GM12878 (cell line): ENCODE measurements at regions not wholly inside any gene's neighbourhood (a gene's known extent, or its start where the extent isn't known, plus 50 kb on each side); places are given as distances from the start of the nearest gene placed in this dataset.

Source experiments
- ATAC-seq: fragments of 200-7000 bp; cut with Tn5 transposase; 3 replicates; pipeline ENCODE4 v1.9.1; 2020; ENCODE audit warnings: mild to moderate bottlenecking, moderate library complexity
- BruUV-seq: library from RNA; stranded (reverse); fragments of 400-500 nt; replicated peaks from 2 replicates; lab custom pipeline; 2021; lab: Mats Ljungman, UMichigan
- CTCF ChIA-PET: fragments of 300-600 bp; sonication (Branson Sonifier 250); formaldehyde crosslinking; extraction: SDS; loops from one replicate; lab custom pipeline; 2021; ENCODE audit warnings: inconsistent platforms; lab: Yijun Ruan, JAX
- POLR2A ChIA-PET: fragments of 350-600 bp; formaldehyde crosslinking; extraction: SDS; loops from one replicate; lab custom pipeline; 2021; ENCODE audit warnings: inconsistent platforms; lab: Charles Lee
- RAD21 ChIA-PET: fragments of 300-600 bp; sonication (Branson Sonifier 250); formaldehyde crosslinking; loops from one replicate; lab custom pipeline; 2023; ENCODE audit warnings: antibody characterized with exemption; ENCODE audit not compliant: unreplicated experiment; lab: Charles Lee
- SMC1A ChIA-PET: fragments of 300-600 bp; sonication (Branson Sonifier 250); formaldehyde crosslinking; loops from one replicate; lab custom pipeline; 2023; ENCODE audit not compliant: unreplicated experiment, uncharacterized antibody; lab: Charles Lee
- DNase-seq: peaks from one replicate; pipeline ENCODE4 v3.0.0-alpha.2; 2011; ENCODE audit warnings: low read depth, low spot score
- FAIRE-seq: peaks from 3 replicates; lab custom pipeline; 2011; peaks lifted over from hg19 to GRCh38; lab: Jason Lieb, UNC
- H2AFZ ChIP-seq: 2 replicates; pipeline ENCODE4 v1.6.0; 2011; ENCODE audit warnings: low read depth, low read length, control low read depth; ENCODE audit not compliant: control insufficient read depth
- H3K27ac ChIP-seq: 2 replicates; pipeline ENCODE4 v1.5.1; 2011; ENCODE audit warnings: control low read depth; ENCODE audit not compliant: control insufficient read depth, insufficient read depth
- H3K27me3 ChIP-seq, 2 experiments: replicated peaks in 1 of 2; 2 replicates each; pipeline versions ENCODE4 v1.6.0 to v1.6.1; 2011; ENCODE audit warnings: low read length in 1 of 2; ENCODE audit not compliant: control insufficient read depth in 2 of 2, insufficient read depth in 2 of 2
- H3K36me3 ChIP-seq, 2 experiments: 2 replicates each; pipeline ENCODE4 v1.5.1; 2011; ENCODE audit warnings: low read length in 1 of 2; ENCODE audit not compliant: control insufficient read depth in 2 of 2, insufficient read depth in 2 of 2
- H3K4me1 ChIP-seq: 2 replicates; pipeline ENCODE4 v1.6.1; 2011; ENCODE audit warnings: mild to moderate bottlenecking, low read length, moderate library complexity, mixed read lengths; ENCODE audit not compliant: control insufficient read depth, insufficient read depth
- H3K4me2 ChIP-seq: 2 replicates; pipeline ENCODE4 v1.6.0; 2011; ENCODE audit warnings: control low read depth; ENCODE audit not compliant: control insufficient read depth, insufficient read depth
- H3K4me3 ChIP-seq: fragments of 200-600 bp; sonication (generic); 2 replicates; pipeline ENCODE4 v1.5.1; 2016
- H3K79me2 ChIP-seq: 2 replicates; pipeline ENCODE4 v1.6.0; 2011; ENCODE audit warnings: low read length; ENCODE audit not compliant: control insufficient read depth, insufficient read depth
- H3K9ac ChIP-seq: 2 replicates; pipeline ENCODE4 v1.8.0; 2011; ENCODE audit warnings: low read length, control low read depth, mixed read lengths; ENCODE audit not compliant: control insufficient read depth, insufficient read depth
- H3K9me3 ChIP-seq: replicated peaks from 3 replicates; pipeline ENCODE4 v1.5.1; 2011; ENCODE audit warnings: mild to moderate bottlenecking, low read length; ENCODE audit not compliant: control insufficient read depth, insufficient read depth
- H4K20me1 ChIP-seq: 2 replicates; pipeline ENCODE4 v1.6.0; 2011; ENCODE audit not compliant: control insufficient read depth, insufficient read depth
- CHD4 ChIP-seq: fragments of 200-600 bp; sonication (generic); IDR thresholded peaks from 2 replicates; pipeline ENCODE4 v1.6.1; 2016; ENCODE audit warnings: mild to moderate bottlenecking
- EP300 ChIP-seq, 2 experiments: fragments of 150-350 bp in 1 of 2; IDR thresholded peaks; 2 replicates each; pipeline ENCODE4 v1.6.1; 2011 to 2012; ENCODE audit warnings: low read depth in 2 of 2, low read length in 2 of 2, borderline replicate concordance in 1 of 2, improper control_type of control experiment in 1 of 2, inconsistent platforms in 1 of 2; ENCODE audit not compliant: control insufficient read depth in 1 of 2
- KLF5 ChIP-seq: fragments of 450-650 bp; IDR thresholded peaks from 2 replicates; pipeline ENCODE4 v1.6.1; 2014; ENCODE audit warnings: mild to moderate bottlenecking; ENCODE audit not compliant: partially characterized antibody
- NBN ChIP-seq: fragments of 450-650 bp; IDR thresholded peaks from 2 replicates; pipeline ENCODE4 v1.6.1; 2016
- PML ChIP-seq: IDR thresholded peaks from 2 replicates; pipeline ENCODE4 v1.6.1; 2012; ENCODE audit warnings: low read length, inconsistent platforms
- POLR2AphosphoS5 ChIP-seq: IDR thresholded peaks from 2 replicates; pipeline ENCODE4 v1.6.1; 2011; ENCODE audit warnings: mild to moderate bottlenecking, low read length, inconsistent platforms
- RFX5 ChIP-seq: IDR thresholded peaks from 2 replicates; pipeline ENCODE4 v1.6.1; 2011; ENCODE audit warnings: low read depth, low read length, improper control_type of control experiment
- SIX5 ChIP-seq: IDR thresholded peaks from 2 replicates; pipeline ENCODE4 v1.6.1; 2011; ENCODE audit warnings: mild to moderate bottlenecking, low read depth, low read length, moderate library complexity; ENCODE audit not compliant: severe bottlenecking
- SMC3 ChIP-seq: IDR thresholded peaks from 2 replicates; pipeline ENCODE4 v1.6.1; 2011; ENCODE audit warnings: low read length, improper control_type of control experiment, borderline replicate concordance
- SUZ12 ChIP-seq: fragments of 200-600 bp; sonication (generic); IDR thresholded peaks from one replicate; pipeline ENCODE4 v1.6.1; 2018; ENCODE audit warnings: antibody characterized with exemption, mild to moderate bottlenecking; ENCODE audit not compliant: unreplicated experiment
- WGBS: methylation state at CpG from one replicate; pipeline ENCODE4 v1.1.6; 2016; ENCODE audit warnings: low lambda C conversion rate; ENCODE audit not compliant: insufficient replicate concordance, insufficient coverage; ENCODE audit errors: missing lambda C conversion rate; 5-methylcytosine and 5-hydroxymethylcytosine counted together
- in situ Hi-C: fragments of 300-500 bp; cut with MboI; formaldehyde crosslinking; loops from 9 replicates; pipeline ENCODE4 v1.14.3; 2018; ENCODE audit warnings: mixed read lengths
- intact Hi-C: fragments of 100-400 bp; cut with micrococcal nuclease; formaldehyde crosslinking; loops from one replicate; pipeline ENCODE4 v1.14.2; 2022; ENCODE audit not compliant: unreplicated experiment
- TF ChIP-seq, protein P1 (sequence below): fragments of 450-650 bp; IDR thresholded peaks from 2 replicates; pipeline ENCODE4 v1.6.1; 2017; ENCODE audit warnings: mild to moderate bottlenecking, low read depth, inconsistent platforms; ENCODE audit not compliant: poor library complexity, severe bottlenecking
- TF ChIP-seq, protein P2 (sequence below): fragments of 450-650 bp; IDR thresholded peaks from 2 replicates; pipeline ENCODE4 v1.6.1; 2016; ENCODE audit warnings: mild to moderate bottlenecking, moderate library complexity, borderline replicate concordance

DNA sequence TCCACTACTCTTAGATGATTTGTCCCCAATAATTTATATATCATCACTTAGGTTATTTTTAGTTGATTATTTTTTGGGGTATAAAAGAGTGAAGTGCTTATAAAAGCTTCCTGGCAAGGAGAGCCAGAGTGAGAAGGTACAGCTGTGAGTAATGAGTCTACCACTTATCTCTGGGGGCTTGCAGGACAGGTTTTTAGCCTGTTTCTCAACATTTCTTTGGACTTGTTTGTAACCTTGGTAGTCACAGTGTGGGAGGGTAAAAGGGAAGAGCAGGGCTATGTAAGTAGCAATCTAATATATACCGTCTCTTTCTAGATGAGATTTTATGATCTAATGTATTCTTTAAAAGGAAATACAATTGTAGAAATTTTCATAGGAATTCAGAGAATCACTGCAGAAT, 321.3 kb upstream of the GOLIM4 start:
- no peak for ATAC-seq
- Histone ChIP-seq H3K27me3 (no peaks in the 10 kb centered on the region), H3K27ac (no peak overlapping the region), H3K4me1 (no peaks in the 10 kb centered on the region; the same call in 1 of the 2 replicates), H3K4me2 (no peak overlapping the region), H3K9ac (no peak overlapping the region), H3K79me2 (no peaks in the 10 kb centered on the region), H2AFZ (no peak overlapping the region), H3K9me3 (no peaks in the 10 kb centered on the region), H3K36me3 (no peaks in the 10 kb centered on the region), H4K20me1 (no peaks in the 10 kb centered on the region), H3K4me3 (no peak overlapping the region)
- intact Hi-C loops: no loop called here
- DNase-seq: no peak
- in situ Hi-C loops: no loop called here
- no TSS peak for BruUV-seq
- RAD21 ChIA-PET: no interaction called here
- SMC1A ChIA-PET: no interaction called here
- POLR2A ChIA-PET: no interaction called here
- no peak for FAIRE-seq
- TF ChIP-seq SMC3: no peak
- TF ChIP-seq EP300 (IDR thresholded peaks at IDR 0.05; ENCODE audit: borderline replicate concordance in 1 of 2, control insufficient read depth in 1 of 2, low read depth in 2 of 2, low read length in 2 of 2): no peak
- no peak for TF ChIP-seq SIX5
- no peak for TF ChIP-seq NBN
- TF ChIP-seq PML: no peak
- TF ChIP-seq CHD4: no peak
- no peak for TF ChIP-seq POLR2AphosphoS5
- CTCF ChIA-PET: no interaction called here
- 56% methylated on average over 1 of the region's 1 CpG for WGBS

DNA sequence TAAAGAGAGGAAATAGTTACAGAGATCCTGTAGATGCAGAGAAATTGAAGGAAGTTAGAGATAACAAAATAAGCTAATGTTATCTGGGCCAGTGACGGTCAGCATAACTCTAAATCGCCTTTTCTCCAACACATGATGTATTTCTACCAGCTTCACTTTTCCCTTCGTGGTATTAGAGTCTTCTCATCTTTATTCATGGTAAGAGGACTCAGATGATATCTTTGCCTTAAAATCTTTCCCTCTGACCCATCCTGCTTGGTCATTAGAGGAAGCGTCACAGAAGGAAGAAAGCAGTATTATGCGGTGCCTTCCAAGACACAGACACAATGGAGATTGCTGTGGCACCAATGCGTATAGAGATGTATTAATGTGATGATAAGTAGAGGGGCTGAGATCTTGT, 320.7 kb upstream of the GOLIM4 start:
- in situ Hi-C loops: no loop called here
- WGBS: 67% methylated on average over 6 of the region's 6 CpGs
- RAD21 ChIA-PET: no interaction called here
- TF ChIP-seq SUZ12 (no peak), RFX5 (no peak), KLF5 (no peak)
- TF ChIP-seq, protein P1, sequence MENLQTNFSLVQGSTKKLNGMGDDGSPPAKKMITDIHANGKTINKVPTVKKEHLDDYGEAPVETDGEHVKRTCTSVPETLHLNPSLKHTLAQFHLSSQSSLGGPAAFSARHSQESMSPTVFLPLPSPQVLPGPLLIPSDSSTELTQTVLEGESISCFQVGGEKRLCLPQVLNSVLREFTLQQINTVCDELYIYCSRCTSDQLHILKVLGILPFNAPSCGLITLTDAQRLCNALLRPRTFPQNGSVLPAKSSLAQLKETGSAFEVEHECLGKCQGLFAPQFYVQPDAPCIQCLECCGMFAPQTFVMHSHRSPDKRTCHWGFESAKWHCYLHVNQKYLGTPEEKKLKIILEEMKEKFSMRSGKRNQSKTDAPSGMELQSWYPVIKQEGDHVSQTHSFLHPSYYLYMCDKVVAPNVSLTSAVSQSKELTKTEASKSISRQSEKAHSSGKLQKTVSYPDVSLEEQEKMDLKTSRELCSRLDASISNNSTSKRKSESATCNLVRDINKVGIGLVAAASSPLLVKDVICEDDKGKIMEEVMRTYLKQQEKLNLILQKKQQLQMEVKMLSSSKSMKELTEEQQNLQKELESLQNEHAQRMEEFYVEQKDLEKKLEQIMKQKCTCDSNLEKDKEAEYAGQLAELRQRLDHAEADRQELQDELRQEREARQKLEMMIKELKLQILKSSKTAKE: no peak
- TF ChIP-seq, protein P2, sequence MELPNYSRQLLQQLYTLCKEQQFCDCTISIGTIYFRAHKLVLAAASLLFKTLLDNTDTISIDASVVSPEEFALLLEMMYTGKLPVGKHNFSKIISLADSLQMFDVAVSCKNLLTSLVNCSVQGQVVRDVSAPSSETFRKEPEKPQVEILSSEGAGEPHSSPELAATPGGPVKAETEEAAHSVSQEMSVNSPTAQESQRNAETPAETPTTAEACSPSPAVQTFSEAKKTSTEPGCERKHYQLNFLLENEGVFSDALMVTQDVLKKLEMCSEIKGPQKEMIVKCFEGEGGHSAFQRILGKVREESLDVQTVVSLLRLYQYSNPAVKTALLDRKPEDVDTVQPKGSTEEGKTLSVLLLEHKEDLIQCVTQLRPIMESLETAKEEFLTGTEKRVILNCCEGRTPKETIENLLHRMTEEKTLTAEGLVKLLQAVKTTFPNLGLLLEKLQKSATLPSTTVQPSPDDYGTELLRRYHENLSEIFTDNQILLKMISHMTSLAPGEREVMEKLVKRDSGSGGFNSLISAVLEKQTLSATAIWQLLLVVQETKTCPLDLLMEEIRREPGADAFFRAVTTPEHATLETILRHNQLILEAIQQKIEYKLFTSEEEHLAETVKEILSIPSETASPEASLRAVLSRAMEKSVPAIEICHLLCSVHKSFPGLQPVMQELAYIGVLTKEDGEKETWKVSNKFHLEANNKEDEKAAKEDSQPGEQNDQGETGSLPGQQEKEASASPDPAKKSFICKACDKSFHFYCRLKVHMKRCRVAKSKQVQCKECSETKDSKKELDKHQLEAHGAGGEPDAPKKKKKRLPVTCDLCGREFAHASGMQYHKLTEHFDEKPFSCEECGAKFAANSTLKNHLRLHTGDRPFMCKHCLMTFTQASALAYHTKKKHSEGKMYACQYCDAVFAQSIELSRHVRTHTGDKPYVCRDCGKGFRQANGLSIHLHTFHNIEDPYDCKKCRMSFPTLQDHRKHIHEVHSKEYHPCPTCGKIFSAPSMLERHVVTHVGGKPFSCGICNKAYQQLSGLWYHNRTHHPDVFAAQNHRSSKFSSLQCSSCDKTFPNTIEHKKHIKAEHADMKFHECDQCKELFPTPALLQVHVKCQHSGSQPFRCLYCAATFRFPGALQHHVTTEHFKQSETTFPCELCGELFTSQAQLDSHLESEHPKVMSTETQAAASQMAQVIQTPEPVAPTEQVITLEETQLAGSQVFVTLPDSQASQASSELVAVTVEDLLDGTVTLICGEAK: no peak

More for the DNA sequence above, 320.7 kb upstream of the GOLIM4 start:
- FAIRE-seq (no peak), DNase-seq (no peak), ATAC-seq (no peak)
- POLR2A ChIA-PET: no interaction called here
- Histone ChIP-seq H3K4me2 (no peak overlapping the region), H3K27me3 (no peaks in the 10 kb centered on the region), H3K79me2 (no peaks in the 10 kb centered on the region), H3K9ac (no peak overlapping the region), H3K27ac (no peak overlapping the region), H4K20me1 (no peaks in the 10 kb centered on the region), H3K9me3 (no peaks in the 10 kb centered on the region), H2AFZ (no peak overlapping the region), H3K36me3 (no peaks in the 10 kb centered on the region), H3K4me1 (no peaks in the 10 kb centered on the region; the same call in 1 of the 2 replicates), H3K4me3 (no peak overlapping the region)
- no TSS peak for BruUV-seq
- CTCF ChIA-PET: no interaction called here
- intact Hi-C loops: no loop called here
- SMC1A ChIA-PET: no interaction called here
